Right cardiac atrium (tissue), 5 donors: ENCODE measurements at regions not wholly inside any gene's neighbourhood (a gene's known extent, or its start where the extent isn't known, plus 50 kb on each side); places are given as distances from the start of the nearest gene placed in this dataset.

ENCODE experiments used
- ATAC-seq, 2 donors: fragments of 200-7000 bp; cut with Tn5 transposase; one replicate each; pipeline versions ENCODE4 v1.8.0 to v1.9.1; 2020; ENCODE audit warnings: moderate library complexity in 2 of 2, mild to moderate bottlenecking in 1 of 2
- DNase-seq, 3 donors: peaks; one replicate each; pipeline ENCODE4 v3.0.0-alpha.2; 2020
- H3K27ac ChIP-seq: one replicate; pipeline ENCODE4 v1.5.1; 2013; ENCODE audit warnings: mild to moderate bottlenecking, low read length, control low read depth, moderate library complexity
- H3K27me3 ChIP-seq: one replicate; pipeline ENCODE4 v1.6.1; 2013; ENCODE audit not compliant: control insufficient read depth, insufficient read depth
- H3K4me1 ChIP-seq: one replicate; pipeline ENCODE4 v1.6.1; 2013; ENCODE audit warnings: low read length; ENCODE audit not compliant: control insufficient read depth, insufficient read depth
- H3K4me3 ChIP-seq: one replicate; pipeline ENCODE4 v1.5.1; 2013; ENCODE audit warnings: low read length, control low read depth
- H3K9me3 ChIP-seq: one replicate; pipeline ENCODE4 v1.6.1; 2013; ENCODE audit warnings: low read length; ENCODE audit not compliant: control insufficient read depth
- WGBS: extraction: QIAGEN DNeasy Blood & Tissue Kit; methylation state at CpG from one replicate; pipeline ENCODE4 v1.1.7; 2013; 5-methylcytosine and 5-hydroxymethylcytosine counted together
- intact Hi-C, 4 donors: fragments of 100-400 bp; cut with DNase I; formaldehyde crosslinking; loops; one replicate each; pipeline versions ENCODE4 v1.11.0 to v1.14.0; 2022 to 2023
- donor health status: healthy with polysubstance abuse.
- donor health status: DM: no; HTN: yes; CAD: no.
- donor health status: DM: no; HTN: no; CAD: no.
- donor health status: DM: no; HTN: yes; CAD: no; lungs with severe emphysema.
- donor health status: DM: yes; HTN: yes; CAD: no.

DNA sequence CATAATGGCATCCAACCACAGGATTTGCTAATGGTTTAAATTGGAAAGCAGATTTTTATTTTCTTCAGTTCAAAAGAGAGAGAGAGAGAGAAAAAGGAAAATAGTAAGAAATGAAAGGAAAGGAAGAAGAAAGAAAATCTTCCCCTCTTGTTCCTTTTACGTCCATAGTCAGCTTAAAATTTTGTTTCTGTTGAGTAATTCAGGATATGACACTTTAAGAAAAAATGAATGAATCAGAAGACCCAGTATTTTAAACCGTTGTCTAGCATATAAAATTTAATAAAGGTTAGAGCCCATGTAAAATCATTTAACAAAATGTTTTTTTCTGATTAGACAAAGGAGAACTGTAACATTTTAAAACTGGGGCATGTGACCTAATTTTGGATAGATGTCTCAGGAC, 391.8 kb upstream of the EPHA5 start:
- H3K27me3 ChIP-seq, result no peaks in the 10 kb centered on the region
- WGBS, result 60% methylated on average over 2 of the region's 2 CpGs
- no peak overlapping the region for H3K27ac ChIP-seq
- DNase-seq (no peak), ATAC-seq (no peak)
- no peaks in the 10 kb centered on the region for H3K4me1 ChIP-seq
- no peaks in the 10 kb centered on the region for H3K9me3 ChIP-seq
- no peak overlapping the region for H3K4me3 ChIP-seq
- intact Hi-C loops, result no loop called here

DNA sequence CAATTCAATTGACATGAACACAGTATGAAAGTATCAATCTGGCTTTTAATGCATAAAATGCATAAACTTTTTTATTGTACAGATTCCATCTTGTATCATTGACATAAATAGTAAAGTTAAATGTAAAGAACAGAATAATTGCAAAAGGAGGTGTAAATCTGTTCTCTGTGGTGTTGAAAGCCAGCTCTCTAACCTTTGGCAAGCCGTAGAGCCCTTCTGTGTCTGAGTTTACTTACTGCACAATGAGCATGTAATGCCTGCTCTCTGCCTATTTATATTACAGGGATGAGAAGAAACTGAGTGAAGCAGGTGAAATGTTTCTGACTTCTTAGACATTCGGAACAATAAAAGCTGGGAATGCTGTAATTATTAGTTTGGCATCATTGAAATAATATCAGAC, 389.3 kb upstream of the EPHA5 start:
- no peak overlapping the region for H3K27ac ChIP-seq
- 71% methylated on average over 2 of the region's 2 CpGs for WGBS
- ATAC-seq, result no peak
- no peak overlapping the region for H3K4me3 ChIP-seq
- DNase-seq, result no peak
- H3K4me1 ChIP-seq, result no peaks in the 10 kb centered on the region
- no peaks in the 10 kb centered on the region for H3K9me3 ChIP-seq
- intact Hi-C loops, result no loop called here
- no peaks in the 10 kb centered on the region for H3K27me3 ChIP-seq

DNA sequence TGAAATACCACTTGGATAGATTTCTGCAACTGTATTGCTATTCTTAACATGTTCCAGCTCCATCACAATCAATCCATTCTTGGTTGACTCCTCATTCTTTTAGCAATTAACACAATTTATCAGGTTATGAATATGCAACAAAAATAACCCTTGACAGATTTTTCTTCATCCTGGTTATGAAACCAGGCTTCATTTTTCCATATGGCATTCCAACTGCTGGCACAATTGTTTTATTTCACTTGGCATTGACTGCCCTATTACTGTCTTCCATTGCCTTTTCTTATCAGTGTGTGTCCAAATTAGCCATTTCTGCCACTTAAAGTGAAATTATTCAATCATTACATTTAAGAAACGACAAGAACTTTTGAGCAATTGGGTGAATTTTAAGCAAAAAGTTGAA, 388.8 kb upstream of the EPHA5 start:
- 44% methylated on average over 1 of the region's 1 CpG for WGBS
- H3K4me1 ChIP-seq, result no peaks in the 10 kb centered on the region
- no peaks in the 10 kb centered on the region for H3K27me3 ChIP-seq
- ATAC-seq (no peak), DNase-seq (no peak)
- intact Hi-C loops, result no loop called here
- H3K9me3 ChIP-seq, result no peaks in the 10 kb centered on the region
- no peak overlapping the region for H3K4me3 ChIP-seq
- H3K27ac ChIP-seq, result no peak overlapping the region

DNA sequence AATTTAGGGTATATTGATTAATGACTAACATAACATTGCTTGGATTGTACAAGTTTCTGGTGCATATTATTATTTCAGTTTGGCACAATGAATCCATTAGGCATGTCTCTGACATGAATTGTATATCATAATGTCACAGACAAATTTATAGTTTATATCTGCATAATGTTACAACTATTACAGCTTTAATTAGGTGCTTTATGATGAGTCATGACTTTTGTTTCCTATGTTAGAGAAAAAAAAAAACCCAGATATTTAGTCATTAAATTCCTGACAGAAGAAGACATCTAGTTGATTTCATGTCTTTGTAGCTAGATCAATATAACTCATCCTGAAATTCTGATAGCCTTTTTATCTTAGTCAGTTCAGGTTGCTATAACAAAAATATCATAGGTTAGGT, 385.7 kb upstream of the EPHA5 start:
- ATAC-seq (no peak), DNase-seq (no peak)
- H3K4me1 ChIP-seq, result no peaks in the 10 kb centered on the region
- H3K27me3 ChIP-seq, result no peaks in the 10 kb centered on the region
- intact Hi-C loops, result no loop called here
- H3K27ac ChIP-seq, result no peak overlapping the region
- no peaks in the 10 kb centered on the region for H3K9me3 ChIP-seq
- H3K4me3 ChIP-seq, result no peak overlapping the region

DNA sequence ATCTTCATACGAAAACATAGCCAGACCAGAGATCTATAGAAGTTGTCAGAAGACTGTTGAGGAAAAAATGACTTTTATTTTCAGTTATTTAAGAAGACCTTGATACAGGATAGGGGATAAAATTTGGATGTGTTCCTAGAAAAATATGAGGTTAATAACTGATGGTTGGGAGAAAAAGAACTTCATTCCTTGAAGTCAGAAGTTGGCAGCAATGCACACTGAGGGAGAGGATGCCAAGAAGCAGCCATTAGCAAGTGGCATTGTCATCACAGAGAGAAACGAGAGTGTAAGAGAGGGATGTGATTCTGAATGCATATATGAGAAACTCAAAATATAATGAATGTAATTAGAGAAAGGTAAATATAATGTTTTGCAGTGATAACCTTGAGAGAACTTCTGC, 382.1 kb upstream of the EPHA5 start:
- H3K27ac ChIP-seq, result no peak overlapping the region
- no peaks in the 10 kb centered on the region for H3K9me3 ChIP-seq
- H3K4me3 ChIP-seq, result no peak overlapping the region
- intact Hi-C loops, result no loop called here
- no peaks in the 10 kb centered on the region for H3K27me3 ChIP-seq
- DNase-seq (no peak), ATAC-seq (no peak)
- WGBS, result 50% methylated on average over 2 of the region's 2 CpGs
- H3K4me1 ChIP-seq, result no peaks in the 10 kb centered on the region

DNA sequence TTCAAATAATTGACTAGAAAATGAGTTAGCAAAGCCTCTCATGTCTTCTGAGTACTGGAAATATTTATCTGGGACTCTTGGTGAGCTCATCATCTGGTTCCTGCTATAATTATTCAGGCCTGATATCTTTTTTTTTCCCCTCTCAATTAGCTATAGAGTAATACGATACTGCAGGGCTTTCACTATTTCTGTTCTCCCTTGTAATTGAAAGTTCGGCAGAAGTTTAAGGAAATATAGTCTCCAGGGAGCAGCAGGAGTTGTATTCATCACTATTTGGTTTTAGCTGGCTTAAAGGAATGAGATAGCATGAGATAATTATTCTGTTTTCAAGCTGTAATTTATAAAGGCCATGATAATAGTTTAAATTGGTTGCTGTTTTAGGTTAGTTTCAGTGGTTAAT, 378.6 kb upstream of the EPHA5 start:
- H3K4me3 ChIP-seq, result no peak overlapping the region
- no peaks in the 10 kb centered on the region for H3K4me1 ChIP-seq
- DNase-seq (no peak), ATAC-seq (no peak)
- H3K9me3 ChIP-seq, result no peaks in the 10 kb centered on the region
- WGBS, result 43% methylated on average over 2 of the region's 2 CpGs
- intact Hi-C loops, result no loop called here
- H3K27me3 ChIP-seq, result no peaks in the 10 kb centered on the region
- no peak overlapping the region for H3K27ac ChIP-seq

DNA sequence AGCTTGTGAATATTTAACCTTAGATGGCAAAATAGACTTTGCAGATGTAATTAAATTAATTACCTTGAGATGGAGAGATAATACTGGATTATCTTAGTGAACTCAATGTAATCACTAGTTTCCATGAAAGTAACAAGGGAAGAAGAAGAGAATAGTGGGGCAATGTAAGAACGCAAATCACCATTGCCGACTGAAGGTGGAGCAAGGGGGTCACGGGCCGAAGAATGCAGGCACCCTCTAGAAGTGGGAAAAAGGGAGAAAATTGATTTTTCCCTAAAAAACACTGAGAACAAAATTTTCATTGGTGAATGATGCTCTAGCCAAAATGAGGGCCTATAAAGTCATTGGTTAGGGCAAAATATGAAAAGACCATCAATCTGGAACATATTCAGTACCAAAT, 375.6 kb upstream of the EPHA5 start:
- WGBS, result 81% methylated on average over 4 of the region's 4 CpGs
- no peaks in the 10 kb centered on the region for H3K9me3 ChIP-seq
- no peak overlapping the region for H3K4me3 ChIP-seq
- H3K27me3 ChIP-seq, result no peaks in the 10 kb centered on the region
- DNase-seq, result no peak
- intact Hi-C loops, result no loop called here
- H3K4me1 ChIP-seq, result no peaks in the 10 kb centered on the region
- H3K27ac ChIP-seq, result no peak overlapping the region
- no peak for ATAC-seq

DNA sequence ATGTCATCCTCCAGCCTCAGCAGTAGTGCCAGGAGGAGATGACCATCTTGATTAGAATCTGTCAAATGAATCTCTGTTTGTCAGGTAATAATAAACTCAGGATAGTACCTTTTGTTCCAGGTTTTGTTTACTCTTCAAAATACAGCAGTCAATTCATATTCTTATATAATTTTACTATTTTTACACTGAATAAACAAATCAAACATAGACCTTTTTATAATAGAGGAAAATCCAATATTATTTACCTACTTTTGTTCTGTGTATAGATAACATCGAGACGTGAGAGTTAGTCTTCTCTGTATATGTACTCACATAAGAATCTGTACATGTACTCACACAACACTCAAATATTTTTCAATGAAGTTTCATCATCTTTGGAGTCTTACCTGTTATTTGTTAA, 365.4 kb upstream of the EPHA5 start:
- 77% methylated on average over 2 of the region's 2 CpGs for WGBS
- Histone ChIP-seq H3K27ac (no peak overlapping the region), H3K4me3 (no peak overlapping the region), H3K4me1 (no peaks in the 10 kb centered on the region), H3K27me3 (no peaks in the 10 kb centered on the region), H3K9me3 (no peaks in the 10 kb centered on the region)
- intact Hi-C loops, result no loop called here
- ATAC-seq, result no peak
- no peak for DNase-seq

DNA sequence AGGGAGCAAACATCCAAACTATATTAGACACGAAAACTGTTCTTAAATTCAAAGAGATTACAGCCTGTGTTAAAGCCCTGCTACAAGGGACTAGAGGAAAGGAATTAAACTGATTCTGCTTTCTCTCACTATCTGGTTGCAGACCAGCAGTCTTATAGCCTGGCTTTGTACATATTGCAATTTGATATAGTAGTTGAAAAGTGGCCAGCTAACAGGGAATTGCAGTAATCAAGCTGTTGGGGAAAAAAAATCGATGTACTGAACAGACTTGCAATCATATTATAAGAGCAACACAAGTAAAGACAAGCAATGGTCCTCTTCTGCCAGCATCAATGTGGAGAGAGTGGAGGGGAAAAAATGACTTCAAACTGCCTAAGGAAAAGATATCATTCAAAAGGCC, 364.4 kb upstream of the EPHA5 start:
- Histone ChIP-seq H3K27me3 (no peaks in the 10 kb centered on the region), H3K4me3 (no peak overlapping the region), H3K4me1 (no peaks in the 10 kb centered on the region), H3K9me3 (no peaks in the 10 kb centered on the region), H3K27ac (no peak overlapping the region)
- DNase-seq (no peak), ATAC-seq (no peak)
- WGBS, result 23% methylated on average over 2 of the region's 2 CpGs
- intact Hi-C loops, result no loop called here

DNA sequence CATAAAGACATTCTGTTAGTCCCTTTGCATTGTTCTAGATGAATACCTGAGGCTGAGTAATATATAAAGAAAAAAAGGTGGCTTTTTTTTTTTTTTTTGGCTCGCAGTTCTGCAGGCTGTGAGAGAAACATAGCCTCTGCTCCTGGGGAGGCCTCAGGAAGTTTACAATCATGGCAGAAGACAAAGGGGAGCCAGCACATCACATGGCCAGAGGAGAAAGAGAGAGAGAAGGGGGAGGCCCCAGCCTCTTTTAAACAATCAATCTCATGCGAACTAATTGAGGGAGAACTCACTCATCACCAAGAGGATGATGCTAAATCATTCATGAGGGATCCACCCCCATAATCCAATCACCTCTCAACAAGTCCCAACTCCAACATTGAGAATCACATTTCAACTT, 364.0 kb upstream of the EPHA5 start:
- no peaks in the 10 kb centered on the region for H3K9me3 ChIP-seq

DNA sequence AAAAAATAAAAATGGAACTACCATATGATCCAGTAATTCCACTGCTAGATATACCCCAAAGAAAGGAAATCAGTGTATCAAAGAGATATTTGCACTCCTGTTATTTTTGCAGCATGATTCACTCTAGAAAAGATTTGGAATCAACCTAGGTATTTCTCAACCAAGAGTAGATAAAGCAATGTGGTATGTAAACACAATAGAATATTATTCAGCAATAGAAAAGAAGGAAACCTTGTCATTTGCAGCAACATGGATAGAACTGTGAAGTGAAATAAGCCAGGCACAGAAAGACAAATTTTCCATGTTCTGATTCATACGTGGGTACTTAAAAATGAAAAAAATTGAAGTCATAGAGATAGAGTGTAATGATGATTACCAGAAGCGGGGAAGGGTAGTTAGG, 362.3 kb upstream of the EPHA5 start:
- Histone ChIP-seq H3K4me3 (no peak overlapping the region), H3K9me3 (no peaks in the 10 kb centered on the region), H3K27ac (no peak overlapping the region), H3K4me1 (no peaks in the 10 kb centered on the region), H3K27me3 (no peaks in the 10 kb centered on the region)
- WGBS, result 74% methylated on average over 2 of the region's 2 CpGs
- DNase-seq (no peak), ATAC-seq (no peak)
- intact Hi-C loops, result no loop called here

More for the DNA sequence above, 364.0 kb upstream of the EPHA5 start:
- intact Hi-C loops, result no loop called here
- 46% methylated on average over 2 of the region's 2 CpGs for WGBS
- Histone ChIP-seq H3K27me3 (no peaks in the 10 kb centered on the region), H3K27ac (no peak overlapping the region), H3K4me3 (no peak overlapping the region), H3K4me1 (no peaks in the 10 kb centered on the region)
- no peak for DNase-seq
- no peak for ATAC-seq

DNA sequence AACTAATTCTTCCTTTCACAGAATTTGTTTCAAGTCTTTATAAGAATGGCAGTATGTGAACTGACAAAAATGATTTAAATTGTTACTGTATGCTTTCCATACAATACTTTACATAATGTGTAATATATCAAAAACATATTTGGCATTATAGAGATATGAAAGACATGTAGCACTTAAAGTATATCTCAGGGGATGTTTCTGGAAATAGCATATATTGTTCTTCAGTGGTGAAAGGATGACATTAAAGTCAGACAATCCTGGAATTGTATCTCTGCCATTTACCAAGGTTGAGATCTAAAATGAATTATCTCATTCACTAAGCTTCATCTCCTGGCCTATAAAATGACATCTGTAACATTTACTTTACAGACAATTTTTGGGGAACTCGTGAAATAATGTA, 358.4 kb upstream of the EPHA5 start:
- ATAC-seq, result no peak
- no peaks in the 10 kb centered on the region for H3K4me1 ChIP-seq
- DNase-seq, result no peak
- H3K27ac ChIP-seq, result no peak overlapping the region
- no peaks in the 10 kb centered on the region for H3K27me3 ChIP-seq
- no peaks in the 10 kb centered on the region for H3K9me3 ChIP-seq
- no peak overlapping the region for H3K4me3 ChIP-seq
- 79% methylated on average over 1 of the region's 1 CpG for WGBS
- intact Hi-C loops, result no loop called here
